ENCODE measurements at regions not wholly inside any gene's neighbourhood (a gene's known extent, or its start where the extent isn't known, plus 50 kb on each side); places are given as distances from the start of the nearest gene placed in this dataset.

DNA sequence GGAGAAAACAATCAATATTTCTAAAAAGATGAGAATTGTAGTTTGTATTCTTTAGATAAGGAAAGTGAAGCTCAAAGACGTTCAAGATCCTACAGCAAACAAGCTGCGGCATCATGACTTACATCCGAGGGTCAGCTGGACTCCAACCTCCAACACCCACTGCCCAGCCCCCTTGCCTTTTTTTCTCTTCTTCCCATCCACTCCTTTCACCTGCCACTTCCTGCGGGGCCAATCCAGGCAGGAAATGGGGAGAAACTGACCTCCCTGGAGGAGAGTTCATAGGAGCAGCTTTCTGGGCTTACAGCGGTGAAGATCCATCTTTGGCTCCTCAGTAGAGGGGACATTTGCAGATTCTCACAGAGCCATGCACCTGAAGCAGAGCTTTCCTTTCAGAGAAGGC is 361.5 kb downstream of the PTPRU start:
- TF ChIP-seq, protein P1, sequence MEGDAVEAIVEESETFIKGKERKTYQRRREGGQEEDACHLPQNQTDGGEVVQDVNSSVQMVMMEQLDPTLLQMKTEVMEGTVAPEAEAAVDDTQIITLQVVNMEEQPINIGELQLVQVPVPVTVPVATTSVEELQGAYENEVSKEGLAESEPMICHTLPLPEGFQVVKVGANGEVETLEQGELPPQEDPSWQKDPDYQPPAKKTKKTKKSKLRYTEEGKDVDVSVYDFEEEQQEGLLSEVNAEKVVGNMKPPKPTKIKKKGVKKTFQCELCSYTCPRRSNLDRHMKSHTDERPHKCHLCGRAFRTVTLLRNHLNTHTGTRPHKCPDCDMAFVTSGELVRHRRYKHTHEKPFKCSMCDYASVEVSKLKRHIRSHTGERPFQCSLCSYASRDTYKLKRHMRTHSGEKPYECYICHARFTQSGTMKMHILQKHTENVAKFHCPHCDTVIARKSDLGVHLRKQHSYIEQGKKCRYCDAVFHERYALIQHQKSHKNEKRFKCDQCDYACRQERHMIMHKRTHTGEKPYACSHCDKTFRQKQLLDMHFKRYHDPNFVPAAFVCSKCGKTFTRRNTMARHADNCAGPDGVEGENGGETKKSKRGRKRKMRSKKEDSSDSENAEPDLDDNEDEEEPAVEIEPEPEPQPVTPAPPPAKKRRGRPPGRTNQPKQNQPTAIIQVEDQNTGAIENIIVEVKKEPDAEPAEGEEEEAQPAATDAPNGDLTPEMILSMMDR (IDR thresholded peaks at IDR 0.05 in 8 of 11, conservative IDR thresholded peaks at IDR 0.05 in 3 of 11) = no peak
- TF ChIP-seq POLR2A (IDR thresholded peaks at IDR 0.05) = no peak

Measured in spleen (tissue), 7 donors.